CD4-positive, alpha-beta T cell treated with Interleukin-15 for 4 hours (primary cell): ENCODE measurements at regions not wholly inside any gene's neighbourhood (a gene's known extent, or its start where the extent isn't known, plus 50 kb on each side); places are given as distances from the start of the nearest gene placed in this dataset.

Experiments used
- DNase-seq: peaks from one replicate; pipeline ENCODE4 v3.0.0-alpha.2; 2020; ENCODE audit warnings: low spot score

DNA sequence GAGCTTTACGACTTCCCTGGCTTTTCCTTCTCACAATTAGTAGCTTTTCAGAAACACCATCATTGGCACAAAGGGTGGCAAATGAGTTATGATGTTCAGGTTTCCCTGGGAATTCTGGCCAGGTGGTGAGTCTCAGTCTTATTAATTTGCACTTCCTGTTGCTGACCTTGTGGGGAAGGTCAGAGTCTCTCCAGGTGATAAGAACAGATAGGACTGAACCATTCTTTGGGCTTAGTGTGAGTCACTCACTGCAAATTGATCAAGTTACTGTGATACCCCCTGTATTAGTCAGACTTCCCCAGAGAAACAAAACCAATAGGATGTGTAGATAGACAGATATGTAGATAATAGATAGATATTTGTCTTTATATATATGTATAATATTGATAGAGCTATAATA, 53.8 kb upstream of the RANBP3L start:
- DNase-seq: no peak

DNA sequence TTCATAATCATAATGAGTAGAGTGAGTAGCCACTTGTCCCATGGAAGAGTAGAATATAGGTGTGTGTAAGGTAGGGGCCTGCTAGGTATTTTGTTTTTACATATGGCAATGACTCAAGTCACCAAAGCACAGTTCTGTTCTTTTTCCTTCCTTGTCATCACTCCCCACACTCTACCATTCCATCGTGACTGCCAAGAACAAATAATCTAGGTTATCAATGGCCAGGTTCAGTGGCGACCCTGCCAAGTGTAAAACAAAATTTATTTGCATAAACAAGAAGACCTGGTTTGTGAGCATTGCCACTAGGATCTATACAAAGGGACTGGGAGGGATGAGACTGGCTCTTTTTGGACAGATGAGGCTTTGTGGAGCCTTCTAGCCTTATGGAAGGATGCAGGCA, 55.2 kb upstream of the RANBP3L start:
- DNase-seq: no peak

DNA sequence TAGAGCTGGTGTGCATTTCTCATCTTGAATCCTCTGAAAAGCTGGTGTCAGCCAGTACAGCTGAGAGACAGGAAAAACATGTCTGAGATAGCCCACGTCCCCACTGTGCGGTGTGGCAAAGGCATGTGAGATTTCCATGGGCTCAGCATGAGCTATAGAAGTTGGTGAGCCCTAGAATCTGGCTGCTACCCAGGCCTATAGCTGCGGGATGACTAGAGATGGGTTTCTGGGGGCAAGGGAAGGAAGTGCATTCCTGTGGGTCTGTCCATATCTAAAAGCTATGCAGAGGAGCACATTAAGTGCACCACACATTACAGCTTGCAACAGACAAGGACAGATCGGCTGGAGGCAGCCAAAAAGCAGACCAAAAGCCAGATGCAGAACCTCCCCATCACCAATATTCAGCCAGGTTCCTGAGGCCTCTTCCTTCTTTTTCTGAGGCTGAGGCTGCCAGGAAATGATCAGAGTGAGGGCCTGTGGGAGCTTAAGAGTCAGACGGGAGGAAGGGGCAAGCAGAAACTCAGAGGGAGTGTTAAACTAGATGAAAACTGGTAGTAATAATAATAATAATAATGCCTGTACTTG, 55.8 kb upstream of the RANBP3L start:
- DNase-seq: no peak

DNA sequence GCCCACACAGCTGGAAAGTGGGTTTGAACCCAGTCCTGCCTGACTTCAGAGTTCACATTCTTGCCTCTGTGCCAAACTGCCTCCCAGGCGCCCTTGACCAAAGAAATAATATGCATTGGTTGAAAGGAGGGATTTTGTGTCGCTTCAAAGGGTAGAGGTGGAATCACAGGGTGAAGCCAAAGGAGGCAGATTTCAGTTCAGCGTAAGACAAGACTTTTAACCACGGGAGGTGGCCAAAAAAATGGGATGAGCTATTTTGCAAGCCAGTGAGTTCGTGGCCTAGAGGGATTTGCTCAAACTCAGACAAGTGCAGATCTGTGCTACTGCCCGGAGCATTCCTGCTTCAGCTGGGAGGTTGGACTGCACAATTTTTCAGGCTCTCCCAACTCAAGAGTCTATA, 57.6 kb upstream of the RANBP3L start:
- no peak for DNase-seq

DNA sequence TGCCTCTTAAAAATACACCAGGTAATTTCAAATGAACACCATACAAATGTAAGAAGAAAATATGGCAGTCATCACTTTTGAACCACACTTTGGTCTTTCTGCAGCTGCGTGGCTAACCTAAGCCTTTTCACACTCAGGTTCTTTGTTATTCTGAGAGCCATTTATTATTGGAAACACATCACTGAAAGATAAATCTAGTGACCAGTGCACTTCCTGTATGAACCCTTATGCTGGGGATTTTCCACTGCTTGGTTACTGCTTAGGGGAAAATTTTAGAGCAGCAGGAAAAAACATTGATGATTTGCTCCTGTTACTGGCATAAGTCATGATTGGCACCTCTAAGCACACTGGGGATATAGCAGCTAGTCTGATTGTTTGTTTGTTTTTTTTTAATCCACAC, 58.6 kb upstream of the RANBP3L start:
- DNase-seq: no peak

DNA sequence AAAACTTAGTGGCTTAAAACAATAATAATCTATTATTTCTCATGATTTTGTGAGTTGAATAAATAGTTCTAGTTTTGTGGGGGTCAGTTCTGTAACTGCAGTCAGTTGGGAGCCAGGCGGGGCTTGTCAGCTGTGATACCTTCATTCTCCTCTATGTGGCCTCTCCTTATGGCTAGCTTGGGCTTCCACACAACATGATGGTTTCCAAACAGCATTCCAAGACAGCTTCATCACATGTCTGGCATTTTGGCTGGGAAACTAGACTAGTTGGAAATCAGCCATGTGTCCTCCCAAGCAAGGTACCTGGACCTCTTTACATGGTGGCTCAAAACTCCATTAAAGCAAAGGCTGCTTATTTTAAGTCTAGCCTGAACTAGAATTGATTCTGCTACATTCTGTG, 61.4 kb upstream of the RANBP3L start:
- no peak for DNase-seq

DNA sequence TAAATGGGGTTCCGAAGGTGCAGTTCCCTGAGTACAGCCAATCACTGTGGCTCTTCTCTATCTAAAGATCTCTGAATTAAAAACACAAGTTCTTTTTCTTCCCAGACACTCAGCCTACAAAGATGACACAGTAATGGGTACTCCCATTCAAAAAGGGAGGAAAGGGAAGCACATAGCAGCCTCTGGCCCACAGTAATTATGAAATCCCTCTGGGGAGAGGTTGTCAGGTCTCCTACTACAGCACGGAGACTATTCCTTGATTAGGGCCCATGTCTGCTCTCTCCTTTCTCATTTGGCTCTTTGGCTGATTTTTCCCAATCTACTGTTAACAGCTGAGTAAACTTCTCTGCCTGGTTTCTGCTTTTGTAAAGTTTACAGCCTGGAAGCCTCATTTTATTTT, 62.0 kb upstream of the RANBP3L start:
- DNase-seq: no peak

DNA sequence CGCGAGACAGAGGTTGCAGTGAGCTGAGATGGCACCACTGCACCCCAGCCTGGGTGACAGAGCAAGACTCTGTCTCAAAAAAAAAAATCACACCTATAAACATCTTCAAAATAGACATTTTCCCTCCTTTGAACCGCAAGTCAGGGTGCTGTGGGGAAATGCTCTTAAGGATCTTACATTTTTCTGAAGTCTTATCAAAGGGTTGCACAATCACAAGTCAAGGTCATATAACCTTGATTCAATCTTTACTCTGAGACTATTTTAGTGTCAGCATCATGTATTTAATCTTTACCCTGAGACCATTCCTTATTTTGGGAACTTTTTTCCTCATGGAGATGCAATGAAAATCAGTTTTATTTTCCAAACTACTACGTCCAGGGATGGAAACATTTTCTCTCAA, 62.8 kb upstream of the RANBP3L start:
- no peak for DNase-seq

DNA sequence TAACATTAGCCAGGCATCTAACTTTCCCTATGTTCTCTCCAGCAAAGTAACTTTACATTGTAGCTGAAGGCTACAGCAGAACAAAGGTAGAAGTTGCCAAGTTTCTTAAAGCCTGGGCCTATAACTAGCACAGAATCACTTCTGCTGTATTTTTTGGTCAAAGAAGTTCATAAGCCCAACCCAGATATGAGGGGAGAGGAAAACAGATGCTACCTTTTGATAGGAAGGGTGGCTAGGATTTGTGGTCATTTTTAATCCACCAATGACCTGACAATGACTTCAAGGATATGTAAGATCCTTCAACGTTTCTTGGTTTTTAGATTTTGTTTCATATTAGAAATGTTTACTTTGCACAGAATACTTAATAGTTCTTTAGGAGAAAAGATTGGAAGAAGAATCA, 64.2 kb upstream of the RANBP3L start:
- DNase-seq: no peak

DNA sequence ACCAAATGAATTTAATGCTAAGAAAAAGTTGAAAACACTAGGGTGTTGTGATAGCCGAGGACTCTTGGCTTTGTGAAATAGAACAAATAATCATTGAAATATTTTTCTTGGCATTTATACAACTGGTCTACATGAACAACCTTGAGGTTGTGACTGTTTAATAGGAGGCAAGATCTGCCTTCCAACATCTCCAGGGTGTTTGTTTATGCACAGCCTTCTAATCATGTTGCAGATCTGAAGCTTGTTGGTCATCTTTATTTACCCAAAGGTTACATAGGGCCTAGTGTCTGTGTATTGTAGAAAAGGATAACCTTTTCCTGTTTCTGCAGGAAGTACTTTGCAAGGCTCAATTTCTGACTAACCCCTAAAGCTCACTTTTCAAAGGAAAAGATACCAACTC, 65.2 kb upstream of the RANBP3L start:
- DNase-seq: no peak

DNA sequence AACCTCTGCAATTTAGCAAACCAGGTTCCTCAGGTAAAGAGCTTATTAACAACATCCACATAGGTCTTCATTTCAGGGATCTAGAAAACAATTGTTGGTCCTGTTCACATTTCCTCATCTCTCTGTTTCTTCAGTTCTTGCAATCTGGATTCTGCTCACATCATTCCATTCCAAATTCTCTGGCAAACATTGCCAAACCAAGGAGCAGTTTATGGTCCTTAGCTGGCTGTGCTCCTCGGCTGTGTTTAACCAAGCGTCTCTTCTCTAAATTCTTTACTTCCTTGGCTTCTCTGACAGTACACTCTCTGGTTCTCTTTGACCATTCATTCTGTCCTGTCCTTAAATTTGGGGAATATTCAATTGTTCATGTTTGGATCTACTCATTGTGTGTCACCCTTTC, 65.8 kb upstream of the RANBP3L start:
- DNase-seq: no peak

DNA sequence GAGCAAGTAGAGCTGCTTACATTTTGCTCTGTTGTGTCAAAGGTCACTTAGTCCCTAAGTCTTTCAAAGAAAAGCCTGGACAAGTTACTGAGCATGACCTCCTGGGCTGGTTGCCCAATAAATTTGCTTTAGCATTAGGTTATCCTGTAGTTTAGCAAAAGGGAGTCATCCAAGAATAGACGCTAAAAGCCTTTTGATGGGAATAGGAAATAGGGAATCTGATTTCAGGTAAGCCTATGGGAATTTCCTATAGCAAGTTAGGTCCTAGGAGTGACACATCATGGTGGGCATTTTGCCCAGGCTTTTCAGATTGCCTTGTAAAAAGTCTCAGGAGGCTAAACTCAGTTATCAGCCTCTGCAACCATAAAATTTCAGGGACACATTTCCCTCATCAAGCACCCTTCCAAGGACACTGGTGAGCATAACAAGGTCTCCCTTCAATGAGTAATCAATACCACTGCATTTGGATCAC, 67.6 kb upstream of the RANBP3L start:
- no peak for DNase-seq

DNA sequence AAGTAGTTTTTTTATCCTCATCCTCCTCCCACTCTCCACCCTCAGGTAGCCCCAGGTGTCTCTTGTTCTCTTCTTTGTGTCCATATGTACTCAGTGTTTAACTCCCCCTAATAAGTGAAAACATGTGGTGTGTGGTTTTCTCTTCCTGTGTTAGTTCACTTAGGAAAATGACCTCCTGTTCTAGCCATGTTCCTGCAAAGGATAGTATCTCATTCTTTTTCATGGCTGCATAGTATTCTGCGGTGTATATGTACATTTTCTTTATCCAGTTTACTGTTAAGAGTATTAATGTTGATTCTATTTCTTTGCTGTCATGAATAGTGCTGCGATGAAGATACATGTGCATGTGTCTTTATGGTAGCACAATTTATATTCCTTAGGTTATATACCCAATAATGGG, 68.4 kb upstream of the RANBP3L start:
- DNase-seq: no peak

DNA sequence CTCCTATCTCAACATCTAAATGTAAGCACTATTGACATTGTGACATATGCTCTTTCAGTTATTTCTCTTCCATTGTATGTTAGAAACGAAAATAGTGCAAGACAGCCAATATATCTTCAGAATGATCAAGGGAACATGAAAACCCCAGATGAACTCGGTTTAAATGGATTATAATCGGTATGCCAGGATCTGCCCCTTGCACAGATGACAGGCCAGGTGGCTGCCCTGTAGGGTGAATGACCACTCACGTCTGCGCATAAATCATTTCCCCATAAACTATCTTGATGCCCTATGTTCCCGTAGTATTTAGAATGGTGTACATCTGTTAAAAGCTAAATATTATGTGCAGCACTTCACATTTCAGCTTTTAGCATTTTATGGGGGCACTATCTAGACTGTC, 69.7 kb upstream of the RANBP3L start:
- DNase-seq: no peak

DNA sequence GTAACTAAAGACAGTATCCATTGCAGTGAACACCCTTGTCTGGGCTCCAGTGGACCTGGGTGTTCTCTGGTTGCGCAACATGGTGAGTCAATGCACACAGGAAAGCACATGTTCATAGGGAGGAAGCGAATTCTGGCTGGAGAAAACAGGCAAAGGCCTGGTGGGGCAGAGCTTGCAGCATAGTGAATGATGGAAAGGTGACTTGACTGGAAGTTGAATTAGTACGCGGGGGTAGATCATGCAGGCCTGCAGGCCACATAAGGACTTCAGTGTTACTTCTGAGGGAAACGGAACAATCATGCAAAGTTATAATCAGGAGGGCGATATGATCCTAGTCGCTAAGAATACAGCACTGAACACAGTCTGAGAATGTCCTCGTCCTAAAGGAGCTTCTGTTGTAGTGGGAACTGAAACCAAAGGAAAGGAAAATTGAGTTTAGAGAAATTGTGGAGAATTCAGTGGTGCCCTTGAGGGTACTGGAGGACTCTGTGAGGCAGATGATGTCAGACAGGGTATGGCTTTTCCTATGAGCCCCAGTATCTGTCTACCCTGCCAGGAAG, 71.9 kb upstream of the RANBP3L start:
- no peak for DNase-seq

DNA sequence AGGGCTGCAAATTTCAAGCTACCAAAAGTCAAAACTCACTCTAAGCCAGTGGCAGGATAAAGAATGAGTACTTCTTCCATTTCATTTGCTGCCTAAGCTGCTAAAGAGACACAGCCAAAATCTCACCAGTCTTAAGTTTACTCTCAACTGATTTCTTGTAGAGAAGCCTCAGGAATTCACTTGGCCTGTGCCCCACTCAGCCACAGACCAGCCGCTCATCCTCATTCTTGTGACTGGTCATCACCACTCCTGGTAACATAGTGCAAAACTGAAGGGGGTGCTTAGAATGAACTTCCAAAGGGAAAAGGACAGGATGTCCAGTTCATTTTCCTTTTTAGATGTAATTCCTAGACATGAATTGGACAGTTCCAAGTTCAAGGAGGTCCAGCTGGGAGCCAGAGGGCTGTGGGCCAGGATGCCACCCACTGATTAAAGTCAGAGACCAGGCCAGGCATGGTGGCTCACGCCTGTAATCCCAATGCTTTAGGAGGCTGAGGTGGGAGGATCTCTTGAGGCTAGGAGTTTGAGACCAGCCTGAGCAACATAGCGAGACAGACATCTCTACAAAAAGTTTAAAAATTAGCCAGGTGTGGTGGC, 72.7 kb upstream of the RANBP3L start:
- no peak for DNase-seq

DNA sequence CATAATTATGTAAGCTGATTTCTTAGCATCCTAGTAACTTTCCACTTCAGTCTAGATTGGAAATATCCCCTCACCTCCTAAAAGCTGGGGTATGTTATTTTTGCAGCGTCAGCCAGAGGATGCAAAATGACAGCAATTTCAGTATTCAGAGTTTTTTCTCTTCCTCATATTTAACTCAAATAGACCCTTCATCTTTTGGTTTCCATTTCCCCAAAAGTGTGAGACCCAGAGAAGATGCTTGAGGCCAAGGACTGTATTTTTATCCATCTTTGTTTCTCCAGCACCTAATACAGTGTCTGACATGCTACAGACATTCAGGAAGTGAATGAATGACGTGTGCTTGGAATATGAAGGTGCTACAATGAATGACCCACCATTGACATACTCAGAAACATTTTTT, 75.5 kb upstream of the RANBP3L start:
- DNase-seq: no peak

DNA sequence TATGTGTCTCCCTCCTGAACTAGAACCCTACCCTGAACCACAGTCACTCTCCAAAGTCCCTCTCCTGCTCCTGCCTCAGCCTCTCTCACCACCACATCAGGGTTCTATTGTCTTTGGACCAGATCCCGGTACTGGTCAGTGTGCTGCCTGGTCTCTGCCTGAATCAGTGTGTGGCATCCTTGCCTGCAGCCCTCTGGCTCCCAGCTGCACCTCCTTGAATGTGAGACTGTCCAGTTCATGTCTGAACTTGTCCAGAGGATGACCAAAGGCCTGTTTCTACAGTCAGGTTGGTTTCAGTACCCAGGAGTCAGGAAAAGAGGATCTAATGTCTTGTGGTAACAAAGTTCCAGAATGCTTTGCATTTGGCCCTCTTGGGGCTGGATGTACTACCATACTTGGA, 76.8 kb upstream of the RANBP3L start:
- DNase-seq: no peak

DNA sequence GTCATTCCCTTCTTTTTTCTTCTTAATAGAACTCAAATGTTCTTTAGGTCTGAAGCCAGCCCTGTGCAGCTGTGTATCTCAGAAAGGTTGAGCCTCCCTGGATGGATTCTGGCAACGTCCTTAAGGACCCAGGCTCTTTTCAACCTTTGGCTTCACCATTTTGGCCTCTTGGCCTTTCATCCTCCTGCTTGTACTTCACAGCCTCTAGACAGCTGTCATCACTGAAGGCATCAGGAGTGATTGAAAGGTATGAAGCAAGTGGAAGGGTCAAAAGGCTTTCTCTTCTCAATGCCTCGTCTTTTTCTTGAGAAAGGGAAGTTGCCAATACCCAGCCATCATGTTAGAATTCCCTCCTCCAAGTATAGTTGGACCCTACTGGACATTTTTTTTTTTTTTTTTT, 81.2 kb upstream of the RANBP3L start:
- DNase-seq: no peak

DNA sequence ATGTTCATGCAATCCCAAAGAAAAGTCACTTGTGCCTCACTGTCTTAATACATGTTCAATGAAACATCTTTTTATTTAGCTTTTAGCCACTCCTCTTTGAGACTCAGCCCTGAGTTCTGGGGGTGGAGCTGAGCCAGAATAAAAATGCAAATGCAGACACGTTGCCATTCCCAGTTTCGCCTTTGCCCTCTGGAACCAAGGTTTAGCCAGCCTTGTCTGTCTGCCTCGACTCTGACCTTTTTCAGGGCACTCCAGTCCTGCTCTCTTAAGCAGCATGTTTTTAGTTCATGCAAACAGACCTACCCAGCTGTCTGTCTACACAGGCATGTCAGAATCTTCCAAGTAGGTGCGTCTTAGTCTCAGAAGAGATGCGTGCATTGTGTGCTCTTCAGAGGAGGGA, 82.2 kb upstream of the RANBP3L start:
- no peak for DNase-seq

DNA sequence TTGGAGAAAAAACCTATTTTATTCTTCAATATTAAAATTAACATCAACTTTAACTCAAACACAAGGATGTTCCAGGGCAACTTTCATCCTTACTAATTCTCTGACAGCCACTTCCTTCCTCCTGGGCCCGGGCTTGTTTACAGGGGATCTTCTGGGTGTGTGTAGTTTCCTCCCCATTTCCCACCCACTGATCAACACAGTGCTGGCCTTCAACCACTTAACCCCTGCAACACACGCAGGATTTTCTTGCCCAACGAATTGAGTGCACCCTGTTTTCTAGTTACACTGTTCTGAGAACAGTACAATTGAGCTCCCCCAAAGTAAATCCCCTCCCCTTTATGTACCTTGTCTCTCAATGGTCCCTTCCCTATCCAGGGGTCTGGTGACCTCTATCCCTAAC, 83.1 kb upstream of the RANBP3L start:
- DNase-seq: no peak

DNA sequence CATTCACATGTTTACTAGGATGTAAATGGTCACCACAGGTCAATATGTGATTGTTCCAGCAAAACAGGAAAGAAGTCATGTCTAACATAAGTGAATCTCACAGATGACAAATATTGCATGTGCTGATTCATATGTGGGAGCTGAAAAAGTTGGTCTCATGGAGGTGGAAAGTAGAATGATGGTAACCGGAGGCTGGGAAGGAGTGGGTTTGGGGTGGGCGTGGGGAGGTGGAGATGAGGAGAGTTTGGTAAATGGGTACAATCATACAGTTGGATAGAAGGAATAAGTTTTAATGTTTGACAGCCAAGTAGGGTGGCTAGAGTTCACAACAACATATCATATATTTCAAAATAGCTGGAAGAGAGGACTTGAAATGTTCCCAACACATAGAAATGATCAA, 83.8 kb upstream of the RANBP3L start:
- no peak for DNase-seq

DNA sequence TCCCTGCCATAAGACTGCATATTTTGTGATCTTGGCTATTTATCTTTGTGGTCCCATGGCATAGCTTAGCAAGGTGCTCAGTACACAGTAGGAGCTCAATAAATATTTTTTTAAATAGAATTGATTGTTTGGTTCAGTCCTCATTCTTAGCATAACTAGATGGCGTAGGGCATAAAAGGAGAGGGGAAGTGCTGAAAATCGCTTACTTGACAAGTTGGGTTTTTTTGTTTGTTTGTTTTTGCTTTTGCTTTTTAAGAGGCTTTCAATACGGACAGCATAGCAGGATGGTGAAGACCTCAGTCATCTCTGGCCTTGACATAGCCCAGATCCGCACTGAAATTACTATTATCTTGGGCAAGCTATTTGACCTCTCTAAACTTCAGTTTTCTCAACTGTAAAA, 86.6 kb upstream of the RANBP3L start:
- no peak for DNase-seq

DNA sequence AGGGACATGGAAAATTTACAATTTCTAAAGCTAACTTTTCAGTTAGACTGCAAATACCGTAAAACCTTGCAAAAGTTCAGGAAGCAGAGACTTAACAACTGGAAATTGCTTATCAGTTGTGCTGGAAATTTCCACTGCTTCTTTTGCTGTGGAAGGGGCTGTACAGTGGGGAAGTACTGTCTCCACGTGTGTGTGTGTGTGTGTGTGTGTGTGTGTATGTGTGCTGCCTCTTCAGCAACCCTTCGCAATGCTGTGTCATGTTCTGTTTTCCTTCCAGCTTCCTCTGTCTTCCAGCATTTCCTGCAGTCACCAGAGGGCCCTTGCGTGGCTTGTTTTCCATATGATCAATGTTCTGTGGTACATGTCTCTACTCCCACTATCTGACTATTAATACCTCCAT, 87.5 kb upstream of the RANBP3L start:
- no peak for DNase-seq
